Neuronal stem cell (in vitro differentiated cells): ENCODE measurements at regions not wholly inside any gene's neighbourhood (a gene's known extent, or its start where the extent isn't known, plus 50 kb on each side); places are given as distances from the start of the nearest gene placed in this dataset.

Source experiments
- DNase-seq: peaks from one replicate; pipeline ENCODE4 v3.0.0-alpha.2; 2013; ENCODE audit warnings: low spot score
- H2AFZ ChIP-seq: one replicate; pipeline ENCODE4 v1.6.1; 2013; ENCODE audit warnings: mild to moderate bottlenecking, low read length, inconsistent platforms
- H2AK5ac ChIP-seq: 2 replicates; pipeline ENCODE4 v1.6.1; 2013; ENCODE audit warnings: low read depth, mild to moderate bottlenecking, inconsistent platforms, low read length, moderate library complexity, mixed read lengths
- H2BK120ac ChIP-seq: 2 replicates; pipeline ENCODE4 v1.6.1; 2013; ENCODE audit warnings: low read depth, mild to moderate bottlenecking, inconsistent platforms, low read length, moderate library complexity, mixed read lengths
- H2BK12ac ChIP-seq: one replicate; pipeline ENCODE4 v1.6.1; 2013; ENCODE audit warnings: low read length, inconsistent platforms
- H2BK15ac ChIP-seq: 2 replicates; pipeline ENCODE4 v1.6.1; 2013; ENCODE audit warnings: mild to moderate bottlenecking, low read length, inconsistent platforms, mixed read lengths
- H2BK5ac ChIP-seq: one replicate; pipeline ENCODE4 v1.6.1; 2013; ENCODE audit warnings: inconsistent platforms, mild to moderate bottlenecking, low read length, moderate library complexity
- H3K14ac ChIP-seq: one replicate; pipeline ENCODE4 v1.6.1; 2013; ENCODE audit warnings: low read length, inconsistent platforms
- H3K18ac ChIP-seq: 2 replicates; pipeline ENCODE4 v1.6.1; 2013; ENCODE audit warnings: low read length, inconsistent platforms
- H3K23ac ChIP-seq: 2 replicates; pipeline ENCODE4 v1.6.1; 2013; ENCODE audit warnings: low read depth, mild to moderate bottlenecking, mixed read lengths, low read length, inconsistent platforms; ENCODE audit not compliant: poor library complexity
- H3K27ac ChIP-seq: replicated peaks from 3 replicates; pipeline ENCODE4 v1.5.1; 2013; ENCODE audit warnings: low read length, inconsistent platforms
- H3K27me3 ChIP-seq, 3 experiments: 2 replicates each; pipeline ENCODE4 v1.6.1; 2013; ENCODE audit warnings: low read length in 3 of 3, mild to moderate bottlenecking in 2 of 3, inconsistent platforms in 1 of 3, low read depth in 1 of 3, mixed read lengths in 1 of 3, moderate library complexity in 1 of 3; ENCODE audit not compliant: control insufficient read depth in 3 of 3, insufficient read depth in 3 of 3
- H3K36me3 ChIP-seq, 2 donors: replicated peaks in 1 of 2; 2 replicates each; pipeline ENCODE4 v1.6.1; 2013; ENCODE audit warnings: low read length in 2 of 2; ENCODE audit not compliant: control insufficient read depth in 2 of 2, insufficient read depth in 2 of 2
- H3K4ac ChIP-seq: 2 replicates; pipeline ENCODE4 v1.6.1; 2013; ENCODE audit warnings: inconsistent platforms, mild to moderate bottlenecking, low read length, moderate library complexity
- H3K4me1 ChIP-seq, 2 donors: 1 replicate in 1 of 2; 2 replicates in 1 of 2; pipeline ENCODE4 v1.6.1; 2013; ENCODE audit warnings: low read length in 2 of 2, low read depth in 1 of 2; ENCODE audit not compliant: control insufficient read depth in 2 of 2, insufficient read depth in 1 of 2
- H3K4me2 ChIP-seq: one replicate; pipeline ENCODE4 v1.6.1; 2013; ENCODE audit warnings: mild to moderate bottlenecking, low read length, inconsistent platforms; ENCODE audit not compliant: insufficient read depth, poor library complexity, severe bottlenecking
- H3K4me3 ChIP-seq, 2 donors: 2 replicates each; pipeline ENCODE4 v1.5.1; 2013; ENCODE audit warnings: low read length in 2 of 2, mild to moderate bottlenecking in 2 of 2, inconsistent platforms in 1 of 2, moderate library complexity in 1 of 2
- H3K79me1 ChIP-seq: one replicate; pipeline ENCODE4 v1.6.1; 2013; ENCODE audit warnings: low read depth, mild to moderate bottlenecking, inconsistent platforms, low read length, moderate library complexity
- H3K9ac ChIP-seq: one replicate; pipeline ENCODE4 v1.6.1; 2013; ENCODE audit warnings: mild to moderate bottlenecking, low read depth, low read length, inconsistent platforms; ENCODE audit not compliant: poor library complexity
- H3K9me3 ChIP-seq, 2 donors: replicated peaks in 1 of 2; 2 replicates each; pipeline versions ENCODE3 to v1.6.1; 2013; ENCODE audit warnings: low read length in 2 of 2, mild to moderate bottlenecking in 2 of 2, inconsistent platforms in 1 of 2, low read depth in 1 of 2, mixed read lengths in 1 of 2, moderate library complexity in 1 of 2; ENCODE audit not compliant: control insufficient read depth in 2 of 2, insufficient read depth in 1 of 2
- H4K8ac ChIP-seq: one replicate; pipeline ENCODE4 v1.6.1; 2013; ENCODE audit warnings: low read depth, mild to moderate bottlenecking, inconsistent platforms, low read length, moderate library complexity
- H4K91ac ChIP-seq: one replicate; pipeline ENCODE4 v1.6.1; 2013; ENCODE audit warnings: low read length, low read depth, mild to moderate bottlenecking, inconsistent platforms; ENCODE audit not compliant: poor library complexity
- WGBS, 2 donors: extraction: QIAGEN DNeasy Blood & Tissue Kit; methylation state at CpG; one replicate each; pipeline ENCODE4 v1.1.7; 2013; ENCODE audit warnings: missing lambda C conversion rate in 2 of 2, mixed read lengths in 1 of 2; ENCODE audit not compliant: insufficient read length in 2 of 2, insufficient replicate concordance in 1 of 2; ENCODE audit errors: extremely low coverage in 2 of 2; 5-methylcytosine and 5-hydroxymethylcytosine counted together

DNA sequence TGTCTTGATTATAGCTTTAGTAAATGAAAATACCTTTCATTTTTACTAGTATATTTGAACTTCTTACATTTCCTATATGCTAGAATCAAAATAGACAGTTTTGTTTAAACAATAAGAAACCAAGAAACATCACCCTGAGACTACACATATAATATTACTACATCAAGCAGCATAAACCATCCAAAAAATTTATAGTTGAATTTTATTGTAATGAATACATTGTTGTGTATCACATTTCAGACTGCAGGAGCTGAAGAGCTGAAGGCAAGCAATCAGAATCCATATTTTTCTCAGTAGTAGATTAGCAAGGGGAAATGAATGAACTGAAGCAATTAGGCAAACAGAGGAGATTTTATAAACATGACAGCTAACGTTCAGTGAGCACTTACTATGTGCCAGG, 379.2 kb downstream of the BTG1 start:
- Histone ChIP-seq H2AK5ac (no peak overlapping the region), H3K23ac (no peak overlapping the region), H3K4me3 (no peak overlapping the region), H4K8ac (no peak overlapping the region), H2BK5ac (no peak overlapping the region), H3K9ac (no peak overlapping the region), H3K9me3 (no peaks in the 10 kb centered on the region), H2BK120ac (no peak overlapping the region), H3K79me1 (no peaks in the 10 kb centered on the region), H3K27ac (no peak overlapping the region), H3K4me1 (no peaks in the 10 kb centered on the region), H3K14ac (no peak overlapping the region), H2BK12ac (no peak overlapping the region), H2BK15ac (no peak overlapping the region), H3K4ac (no peak overlapping the region), H3K4me2 (no peak overlapping the region), H3K18ac (no peak overlapping the region), H3K36me3 (no peaks in the 10 kb centered on the region), H3K27me3 (no peaks in the 10 kb centered on the region), H2AFZ (no peak overlapping the region), H4K91ac (no peak overlapping the region)
- WGBS, 2 donors = no CpG with 5 or more reads among the region's 1 CpG
- no peak for DNase-seq

DNA sequence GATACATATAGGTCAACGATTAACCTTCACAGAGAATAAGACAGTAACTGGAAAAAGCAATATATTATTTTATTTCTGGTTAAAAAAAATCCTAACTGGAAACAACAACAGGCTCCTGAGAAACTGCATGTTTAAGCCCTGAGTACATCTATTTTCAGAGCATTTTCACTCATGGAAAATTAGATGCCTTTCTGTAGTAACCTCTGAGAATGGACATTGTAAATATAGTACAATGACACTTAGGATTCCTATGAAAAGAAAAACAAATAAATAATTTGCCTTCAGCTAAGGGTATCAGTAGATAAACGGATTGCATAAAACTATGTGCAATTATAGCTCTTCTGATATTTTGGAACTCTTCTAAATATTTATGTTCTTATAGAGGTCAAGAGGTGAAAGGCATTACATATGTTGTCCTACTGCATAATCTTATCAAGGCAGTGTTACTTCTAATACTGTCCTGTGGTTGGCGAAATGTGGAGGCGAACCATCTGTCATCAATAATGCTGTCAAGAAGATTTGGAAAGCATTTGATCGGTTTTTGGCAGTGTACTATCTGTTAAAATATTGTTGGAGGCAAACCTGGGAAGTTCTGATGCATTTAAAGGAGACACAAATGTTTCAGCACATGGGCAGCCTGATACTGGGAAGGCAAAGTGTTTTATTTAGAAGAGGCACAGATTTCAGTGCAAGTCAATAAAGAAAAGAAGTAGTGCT, 381.8 kb downstream of the BTG1 start:
- H4K91ac ChIP-seq = no peak overlapping the region
- no peak overlapping the region for H3K23ac ChIP-seq
- DNase-seq = no peak
- H3K27me3 ChIP-seq = no peaks in the 10 kb centered on the region
- no CpG with 5 or more reads among the region's 5 CpGs for WGBS, 2 donors
- no peak overlapping the region for H2AFZ ChIP-seq
- H3K79me1 ChIP-seq = no peaks in the 10 kb centered on the region
- H2BK120ac ChIP-seq = no peak overlapping the region
- H2BK5ac ChIP-seq = no peak overlapping the region
- no peak overlapping the region for H3K27ac ChIP-seq
- no peak overlapping the region for H3K14ac ChIP-seq
- H3K4me3 ChIP-seq = no peak overlapping the region
- no peak overlapping the region for H2BK12ac ChIP-seq
- H3K9ac ChIP-seq = no peak overlapping the region
- peaks cover 0 to 6% of the 10 kb centered on the region in 2 donors for H3K9me3 ChIP-seq
- H3K4me2 ChIP-seq = no peak overlapping the region
- H2BK15ac ChIP-seq = no peak overlapping the region
- no peak overlapping the region for H4K8ac ChIP-seq
- no peaks in the 10 kb centered on the region for H3K4me1 ChIP-seq
- H3K36me3 ChIP-seq = no peaks in the 10 kb centered on the region
- H3K4ac ChIP-seq = no peak overlapping the region
- no peak overlapping the region for H2AK5ac ChIP-seq
- H3K18ac ChIP-seq = no peak overlapping the region

DNA sequence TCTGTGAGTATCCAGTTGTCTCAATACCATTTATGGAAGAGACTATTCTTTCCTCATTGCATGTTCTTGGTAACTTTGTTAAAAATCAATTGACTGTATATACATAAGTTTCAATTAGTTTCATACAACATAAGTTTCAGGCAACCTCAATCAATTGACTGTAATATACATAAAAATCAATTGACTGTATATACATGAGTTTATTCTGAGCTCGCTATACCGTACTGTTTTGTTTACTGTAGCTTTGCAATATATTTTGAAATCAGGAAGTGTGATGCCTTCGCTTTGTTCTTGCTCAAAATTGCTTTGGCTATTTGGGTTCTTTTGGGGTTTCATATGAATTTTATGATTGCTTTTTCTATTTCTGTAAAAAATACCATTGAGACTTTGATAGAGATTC, 392.0 kb downstream of the BTG1 start:
- no CpG with 5 or more reads among the region's 3 CpGs for WGBS, 2 donors
- H2BK5ac ChIP-seq = no peak overlapping the region
- peaks cover 3 to 12% of the 10 kb centered on the region in 2 donors for H3K9me3 ChIP-seq
- no peak overlapping the region for H3K14ac ChIP-seq
- H2AFZ ChIP-seq = no peak overlapping the region
- H3K36me3 ChIP-seq = no peaks in the 10 kb centered on the region
- no peak overlapping the region for H3K4ac ChIP-seq
- no peaks in the 10 kb centered on the region for H3K79me1 ChIP-seq
- H3K4me2 ChIP-seq = no peak overlapping the region
- H3K9ac ChIP-seq = no peak overlapping the region
- no peak overlapping the region for H4K91ac ChIP-seq
- no peaks in the 10 kb centered on the region for H3K27me3 ChIP-seq
- H2BK15ac ChIP-seq = no peak overlapping the region
- no peak overlapping the region for H2BK12ac ChIP-seq
- H3K4me3 ChIP-seq = no peak overlapping the region
- no peak overlapping the region for H3K27ac ChIP-seq
- no peak overlapping the region for H2AK5ac ChIP-seq
- H3K18ac ChIP-seq = no peak overlapping the region
- H3K4me1 ChIP-seq = no peaks in the 10 kb centered on the region
- no peak for DNase-seq
- no peak overlapping the region for H2BK120ac ChIP-seq
- no peak overlapping the region for H4K8ac ChIP-seq
- H3K23ac ChIP-seq = no peak overlapping the region

DNA sequence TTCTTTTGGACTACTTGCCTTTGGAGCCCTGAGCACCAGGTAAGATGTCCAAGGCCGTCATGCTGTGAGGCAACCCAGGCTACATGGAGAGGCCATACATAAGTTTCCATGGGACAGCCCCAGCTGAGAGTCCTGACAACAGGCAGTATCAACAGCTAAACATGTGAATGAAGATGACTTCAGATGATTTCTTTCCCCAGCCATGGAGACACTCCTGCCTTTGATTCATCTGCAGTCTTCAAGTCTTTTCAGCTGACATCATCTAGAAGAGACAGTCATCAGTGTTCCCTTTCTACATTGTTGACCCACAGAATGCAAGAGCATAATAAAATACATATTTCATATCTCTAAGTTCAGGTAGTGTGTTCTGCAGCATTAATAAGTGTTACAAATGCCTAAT, 398.7 kb downstream of the BTG1 start:
- DNase-seq = no peak
- Histone ChIP-seq H3K9ac (no peak overlapping the region), H2AFZ (no peak overlapping the region), H2BK5ac (no peak overlapping the region), H3K36me3 (no peaks in the 10 kb centered on the region), H3K4me2 (no peak overlapping the region), H3K4me3 (no peak overlapping the region), H2BK12ac (no peak overlapping the region), H3K4ac (no peak overlapping the region), H3K18ac (no peak overlapping the region), H3K23ac (no peak overlapping the region), H2AK5ac (no peak overlapping the region), H2BK120ac (no peak overlapping the region), H3K9me3 (no peaks in the 10 kb centered on the region), H3K79me1 (no peaks in the 10 kb centered on the region), H4K8ac (no peak overlapping the region), H3K14ac (no peak overlapping the region), H2BK15ac (no peak overlapping the region), H3K27me3 (no peaks in the 10 kb centered on the region), H3K27ac (no peak overlapping the region), H4K91ac (no peak overlapping the region), H3K4me1 (peaks cover 7 to 8% of the 10 kb centered on the region in 2 donors)
- WGBS, 2 donors = no CpG with 5 or more reads among the region's 1 CpG
